HEK293T (cell line): ENCODE measurements at regions not wholly inside any gene's neighbourhood (a gene's known extent, or its start where the extent isn't known, plus 50 kb on each side); places are given as distances from the start of the nearest gene placed in this dataset.

Experiments used
- ARNT ChIP-seq: fragments of 450-650 bp; IDR thresholded peaks from 2 replicates; pipeline ENCODE4 v1.6.1; 2017; ENCODE audit warnings: mild to moderate bottlenecking
- BHLHE40 ChIP-seq: fragments of 450-650 bp; IDR thresholded peaks from 2 replicates; pipeline ENCODE4 v1.6.1; 2016; ENCODE audit warnings: mild to moderate bottlenecking, moderate library complexity, borderline replicate concordance
- CTBP1 ChIP-seq: fragments of 450-650 bp; IDR thresholded peaks from 2 replicates; pipeline ENCODE4 v1.6.1; 2016; ENCODE audit warnings: borderline replicate concordance
- FOXK2 ChIP-seq: fragments of 450-650 bp; IDR thresholded peaks from 2 replicates; pipeline ENCODE4 v1.6.1; 2016; ENCODE audit warnings: mild to moderate bottlenecking
- HDGF ChIP-seq: fragments of 450-650 bp; IDR thresholded peaks from 2 replicates; pipeline ENCODE4 v1.6.1; 2017; ENCODE audit warnings: antibody characterized with exemption, borderline replicate concordance
- NFRKB ChIP-seq: fragments of 450-650 bp; IDR thresholded peaks from 2 replicates; pipeline ENCODE4 v1.6.1; 2016; ENCODE audit warnings: mild to moderate bottlenecking, moderate library complexity
- PKNOX1 ChIP-seq: fragments of 450-650 bp; IDR thresholded peaks from 2 replicates; pipeline ENCODE4 v1.6.1; 2016
- SP1 ChIP-seq: fragments of 450-650 bp; IDR thresholded peaks from 2 replicates; pipeline ENCODE4 v1.6.1; 2017
- SUZ12 ChIP-seq: fragments of 450-650 bp; IDR thresholded peaks from 2 replicates; pipeline ENCODE4 v1.6.1; 2016; ENCODE audit warnings: mild to moderate bottlenecking
- TARDBP ChIP-seq: fragments of 450-650 bp; IDR thresholded peaks from 2 replicates; pipeline ENCODE4 v1.6.1; 2016
- ZNF384 ChIP-seq: fragments of 450-650 bp; IDR thresholded peaks from 2 replicates; pipeline ENCODE4 v1.6.1; 2016

GRCh38 chr6:159390381-159390780 lies 221.2 kb downstream of the FNDC1 start:
- TF ChIP-seq ARNT (no peak), BHLHE40 (no peak), ZNF384 (no peak), TARDBP (no peak), NFRKB (no peak), PKNOX1 (no peak), SP1 (no peak), FOXK2 (no peak), HDGF (no peak), SUZ12 (no peak), CTBP1 (no peak)
